GM11168 (cell line): ENCODE measurements at regions not wholly inside any gene's neighbourhood (a gene's known extent, or its start where the extent isn't known, plus 50 kb on each side); places are given as distances from the start of the nearest gene placed in this dataset.
"Not testable (repeated sequence)": the region's sequence is repeated elsewhere in the genome, so short reads cannot be mapped to it uniquely, and the experiment has no call there.

ENCODE experiments used
- in situ Hi-C: fragments of 300-500 bp; cut with MboI; formaldehyde crosslinking; loops from one replicate; pipeline ENCODE4 v1.12.0; 2022; ENCODE audit warnings: low sequenced_read_pairs; ENCODE audit not compliant: unreplicated experiment

- in situ Hi-C loops: no loop called here
Observed at GRCh38 chr19:28150129-28150528, 1062.8 kb downstream of the UQCRFS1 start.

GRCh38 chr19:28148554-28148953, 1064.4 kb downstream of the UQCRFS1 start:
- in situ Hi-C loops: no loop called here

DNA sequence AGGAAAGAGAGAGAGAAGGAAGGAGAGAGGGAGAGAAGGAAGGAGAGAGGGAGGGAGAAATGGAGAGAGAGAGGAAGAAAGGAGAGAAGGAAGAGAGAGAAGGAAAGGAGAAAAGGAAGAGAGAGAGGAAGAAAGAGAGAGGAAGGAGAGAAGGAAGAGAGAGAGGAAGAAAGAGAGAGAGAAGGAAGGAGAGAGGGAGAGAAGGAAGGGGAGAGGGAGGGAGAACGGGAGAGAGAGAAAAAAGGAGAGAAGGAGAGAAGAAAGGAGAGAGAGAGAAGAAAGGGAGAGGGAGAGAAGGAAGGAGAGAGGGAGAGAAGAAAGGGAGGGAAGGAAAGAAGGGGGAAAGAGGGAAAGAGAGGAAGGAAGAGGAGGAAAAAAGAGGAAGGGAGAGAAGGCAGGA, 1070.7 kb downstream of the UQCRFS1 start:
- in situ Hi-C loops: no loop called here

- in situ Hi-C loops: no loop called here
Observed at GRCh38 chr19:28140201-28140600, 1072.8 kb downstream of the UQCRFS1 start.

DNA sequence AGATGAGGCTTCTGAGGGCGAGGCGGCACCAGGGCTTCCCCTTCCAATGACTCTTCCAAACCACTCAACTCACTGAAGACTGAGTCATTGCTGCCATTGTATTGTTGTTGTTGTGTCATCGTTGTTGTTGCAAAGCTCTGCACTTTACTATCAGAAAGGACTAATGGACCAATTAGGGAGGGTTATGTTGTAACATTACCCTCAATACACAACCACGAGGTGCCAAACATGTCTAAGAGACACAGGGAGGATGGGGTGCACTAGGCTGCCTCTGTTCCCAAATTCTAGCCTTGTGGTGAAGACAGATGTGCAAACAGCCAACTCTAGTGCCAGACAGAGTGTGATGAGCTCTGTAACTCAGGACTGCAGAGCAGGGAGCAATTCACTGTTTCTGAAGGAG, 1075.2 kb downstream of the UQCRFS1 start:
- in situ Hi-C loops: no loop called here

- in situ Hi-C loops: no loop called here
Observed at GRCh38 chr19:28136796-28137195, 1076.2 kb downstream of the UQCRFS1 start.

DNA sequence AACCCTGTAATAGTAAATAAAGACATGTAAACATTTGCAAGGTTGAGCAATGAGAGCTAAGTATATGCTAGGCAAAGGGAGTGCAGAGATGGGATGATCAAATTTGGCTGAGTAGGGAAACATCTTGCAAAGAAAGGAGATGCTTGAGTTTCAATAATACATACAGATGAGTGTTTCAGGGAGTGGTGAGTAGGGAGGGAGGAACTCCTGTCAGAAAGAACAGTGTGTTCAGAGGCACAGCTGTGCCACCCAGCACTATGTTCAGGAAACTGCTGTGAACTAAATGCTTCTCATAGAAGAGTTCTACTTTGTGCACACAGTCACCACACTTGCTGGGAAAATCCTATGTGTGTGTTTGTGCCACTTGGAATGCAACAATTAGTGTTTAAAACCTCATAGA, 1077.1 kb downstream of the UQCRFS1 start:
- in situ Hi-C loops: no loop called here

DNA sequence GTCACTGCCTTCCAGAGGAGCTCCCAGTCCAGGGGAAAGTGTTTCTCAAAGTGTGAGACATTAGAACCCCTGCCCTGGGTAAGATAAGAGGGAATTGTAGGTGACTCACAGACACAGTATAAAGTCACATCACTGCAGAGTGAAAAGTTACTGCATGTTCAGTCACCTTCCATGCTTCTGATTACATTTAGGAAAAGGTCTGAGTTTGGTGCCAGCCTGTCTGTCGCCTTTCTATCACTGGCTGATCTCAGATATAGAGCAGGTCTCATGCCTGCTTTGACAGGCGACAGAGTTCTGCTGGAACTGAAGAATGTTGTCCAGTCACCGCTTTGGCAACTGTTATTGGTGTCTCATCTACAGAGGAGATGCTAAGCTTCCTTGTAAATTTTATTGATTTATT, 1078.6 kb downstream of the UQCRFS1 start:
- in situ Hi-C loops: no loop called here

DNA sequence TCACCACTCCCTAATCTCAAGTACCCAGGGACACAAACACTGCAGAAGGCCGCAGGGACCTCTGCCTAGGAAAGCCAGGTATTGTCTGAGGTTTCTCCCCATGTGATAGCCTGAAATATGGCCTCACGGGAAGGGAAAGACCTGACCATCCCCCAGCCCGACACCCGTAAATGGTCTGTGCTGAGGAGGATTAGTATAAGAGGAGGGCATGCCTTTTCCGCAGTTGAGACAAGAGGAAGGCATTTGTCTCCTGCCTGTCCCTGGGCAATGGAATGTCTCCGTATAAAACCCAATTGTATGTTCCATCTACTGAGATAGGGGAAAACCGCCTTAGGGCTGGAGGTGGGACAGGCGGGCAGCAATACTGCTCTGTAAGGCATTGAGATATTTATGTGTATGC, 1082.1 kb downstream of the UQCRFS1 start:
- in situ Hi-C loops: not testable (repeated sequence)

DNA sequence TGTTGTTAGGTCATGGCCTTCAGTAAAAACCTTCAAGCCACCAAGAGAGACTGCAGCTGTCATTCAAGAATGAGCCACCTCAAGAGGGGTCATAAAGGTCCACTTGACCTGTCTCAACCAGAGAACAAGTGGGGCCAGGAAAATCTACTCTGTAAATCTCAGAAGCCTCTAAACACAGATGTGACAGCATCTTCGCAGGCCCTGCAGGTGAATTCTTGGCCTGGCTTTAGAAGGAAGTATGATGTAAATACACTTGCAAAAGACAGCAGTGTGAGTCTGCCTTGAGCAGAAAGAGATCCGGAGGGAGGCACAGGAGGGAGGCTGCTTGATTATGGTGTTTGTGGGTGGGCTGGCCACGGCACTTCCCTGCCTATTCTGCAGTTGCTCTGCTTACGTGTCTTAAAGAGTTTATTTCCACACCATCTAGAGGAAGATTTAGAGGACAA, 1082.9 kb downstream of the UQCRFS1 start:
- in situ Hi-C loops: no loop called here

DNA sequence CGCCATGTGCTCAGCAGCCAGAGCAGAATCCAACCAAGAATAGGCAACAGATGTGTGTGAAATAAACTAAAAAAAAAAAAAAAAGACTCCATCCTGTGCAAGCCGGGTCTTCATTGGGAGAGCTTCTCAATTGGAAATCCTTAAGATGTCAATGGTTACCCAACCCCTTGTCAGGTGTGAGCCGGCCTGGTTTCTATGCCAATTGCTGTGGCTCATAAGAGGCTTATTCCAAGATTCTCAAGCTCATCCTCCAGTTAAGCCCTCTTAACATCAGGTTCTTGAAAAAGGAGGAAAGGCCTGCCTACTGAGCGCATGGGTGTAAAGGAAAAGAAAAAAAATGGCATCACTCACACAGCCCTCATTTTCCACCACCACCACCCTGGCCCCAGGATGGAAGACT, 1084.6 kb downstream of the UQCRFS1 start:
- in situ Hi-C loops: no loop called here

DNA sequence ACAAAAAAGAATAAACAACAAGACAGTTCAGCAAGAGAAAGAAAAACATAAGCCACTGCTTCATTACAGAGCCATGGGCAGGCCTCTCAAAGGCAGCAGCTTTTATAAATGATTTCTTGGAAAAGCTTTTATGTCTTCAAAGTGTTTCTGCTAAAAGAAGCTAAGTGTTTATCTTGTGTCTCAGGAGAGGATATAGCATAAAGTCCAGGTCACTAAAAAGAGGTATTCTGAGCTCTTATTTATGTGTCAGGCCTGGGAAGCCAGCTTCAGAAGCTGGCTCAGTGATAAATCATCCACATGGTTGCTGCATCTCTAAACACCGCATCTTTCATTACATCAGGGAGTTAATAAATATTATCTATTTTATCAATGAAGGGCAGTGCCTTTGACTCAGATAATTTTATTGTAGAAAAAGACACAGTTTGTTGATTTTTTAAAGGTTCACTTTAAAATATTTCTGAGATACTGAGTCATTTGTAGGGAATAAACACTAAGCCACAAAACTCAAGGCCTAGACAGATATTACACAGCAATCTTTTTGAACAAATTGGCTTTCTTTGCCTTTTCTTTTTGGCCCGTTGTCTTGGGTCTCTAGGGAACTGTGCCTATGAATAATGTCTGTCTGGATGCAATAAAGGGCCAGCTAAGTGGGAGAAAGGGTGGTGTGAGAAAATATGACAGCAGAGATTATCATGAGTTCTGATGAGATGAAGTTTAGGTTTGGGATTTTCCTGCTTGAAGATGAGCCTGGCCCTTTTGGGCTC, 1086.6 kb downstream of the UQCRFS1 start:
- in situ Hi-C loops: no loop called here

DNA sequence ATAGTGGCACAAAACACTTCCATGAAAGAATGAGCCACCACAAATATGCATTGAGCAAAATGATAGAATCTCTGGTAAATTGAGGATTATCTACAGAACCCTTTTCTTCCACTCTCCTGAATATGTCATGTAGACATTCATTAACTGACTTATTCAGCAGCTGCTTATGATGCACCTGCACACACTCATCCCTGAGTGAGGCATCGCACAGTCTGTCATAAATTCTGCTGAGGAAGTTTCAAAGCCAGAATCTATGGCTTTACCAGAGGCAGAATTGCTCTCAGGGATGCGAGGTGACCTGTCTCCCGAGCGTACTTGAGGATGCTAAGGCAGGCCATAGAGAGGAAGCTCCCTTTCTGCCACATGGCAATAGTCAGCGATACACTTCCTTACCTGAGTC, 1090.2 kb downstream of the UQCRFS1 start:
- in situ Hi-C loops: loop anchor here (5.0 kb wide), 1 partner anchor 70 kb away; no protein-coding TSS in a partner anchor

- in situ Hi-C loops: no loop called here
Observed at GRCh38 chr19:28118235-28118634, 1094.7 kb downstream of the UQCRFS1 start.

DNA sequence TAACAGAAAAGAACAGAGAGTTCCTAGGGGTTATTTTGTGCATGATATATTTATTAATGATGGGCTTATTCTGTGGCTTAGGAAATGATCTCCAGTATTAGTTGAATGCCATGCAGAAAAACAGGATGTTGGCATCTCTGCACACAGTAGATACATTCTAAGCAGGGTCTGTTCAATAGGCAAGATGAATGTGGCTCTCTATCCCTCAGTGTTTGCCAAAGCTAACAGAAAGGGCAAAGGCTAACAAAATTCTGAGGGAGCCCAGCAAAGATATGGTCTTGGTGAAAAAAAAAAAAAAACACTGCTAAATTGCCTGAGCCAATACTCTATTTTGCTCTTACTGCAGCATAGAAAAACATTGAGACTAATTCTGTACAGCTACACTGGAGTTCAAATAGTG, 1095.8 kb downstream of the UQCRFS1 start:
- in situ Hi-C loops: no loop called here

- in situ Hi-C loops: not testable (repeated sequence)
Observed at GRCh38 chr19:28116379-28116778, 1096.6 kb downstream of the UQCRFS1 start.

DNA sequence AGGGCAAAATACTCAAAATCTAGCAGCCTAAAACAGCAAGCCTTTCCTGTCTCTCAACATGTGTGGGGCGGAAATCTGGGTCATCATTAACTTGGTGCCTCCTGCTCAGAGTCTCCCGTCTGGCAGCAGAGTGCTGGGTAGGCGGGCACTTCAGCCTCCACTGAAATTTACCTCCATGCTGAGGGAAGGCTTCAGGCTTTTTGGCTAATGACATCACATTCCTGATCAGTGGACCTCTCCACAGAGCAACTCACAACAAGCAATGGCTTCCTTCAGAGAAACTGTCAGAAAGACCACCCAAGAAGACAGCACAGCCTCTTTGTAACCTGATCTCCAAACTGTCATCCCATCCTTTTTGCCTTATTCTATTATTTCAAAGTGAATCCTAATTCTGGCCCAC, 1109.0 kb downstream of the UQCRFS1 start:
- in situ Hi-C loops: no loop called here

DNA sequence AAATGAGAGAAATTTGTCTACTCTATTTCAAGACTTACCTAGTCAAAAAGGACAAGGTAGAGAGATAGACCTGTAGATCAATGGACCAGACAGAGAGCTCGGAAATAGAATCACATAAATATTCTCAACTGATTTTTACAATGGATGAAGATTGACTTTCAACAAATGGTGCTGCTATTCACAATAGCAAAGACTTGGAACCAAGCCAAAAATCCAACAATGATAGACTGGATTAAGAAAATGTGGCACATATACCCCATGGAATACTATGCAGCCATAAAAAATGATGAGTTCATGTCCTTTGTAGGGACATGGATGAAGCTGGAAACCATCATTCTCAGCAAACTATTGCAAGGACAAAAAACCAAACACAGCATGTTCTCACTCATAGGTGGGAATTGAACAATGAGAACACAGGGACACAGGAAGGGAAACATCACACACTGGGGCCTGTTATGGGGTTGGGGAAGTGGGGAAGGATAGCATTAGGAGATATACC, 1128.2 kb downstream of the UQCRFS1 start:
- in situ Hi-C loops: not testable (repeated sequence)

GRCh38 chr19:28076628-28077027, 1136.3 kb downstream of the UQCRFS1 start:
- in situ Hi-C loops: no loop called here

GRCh38 chr19:28075229-28075628, 1137.7 kb downstream of the UQCRFS1 start:
- in situ Hi-C loops: no loop called here

GRCh38 chr19:28074773-28075172, 1138.2 kb downstream of the UQCRFS1 start:
- in situ Hi-C loops: no loop called here

- in situ Hi-C loops: no loop called here
Observed at GRCh38 chr19:28067882-28068281, 1145.1 kb downstream of the UQCRFS1 start.
